ENCODE measurements at regions not wholly inside any gene's neighbourhood (a gene's known extent, or its start where the extent isn't known, plus 50 kb on each side); places are given as distances from the start of the nearest gene placed in this dataset.

DNA sequence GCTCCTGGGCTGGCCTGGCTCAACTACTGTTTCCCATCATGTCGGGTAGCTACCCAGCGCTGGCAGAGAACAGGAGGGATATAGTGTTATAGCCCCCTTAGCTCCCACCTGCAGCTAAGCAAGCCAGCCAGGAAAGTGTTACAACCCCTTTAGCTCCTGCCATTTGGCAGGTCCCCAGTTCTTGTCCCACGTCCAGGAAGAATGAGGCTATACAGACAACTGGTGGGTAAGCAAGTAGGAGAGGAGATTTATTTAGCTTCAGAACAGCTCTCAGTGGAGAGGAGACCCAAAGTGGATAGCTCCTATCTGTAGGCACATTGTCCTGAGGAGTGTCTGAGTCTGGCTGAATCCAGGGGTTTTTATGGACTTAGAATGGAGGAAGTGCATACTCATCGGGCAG, 741.1 kb upstream of the B3GALT2 start (continued):
- TF ChIP-seq ZBTB40 (IDR thresholded peaks at IDR 0.05; ENCODE audit: borderline replicate concordance) = no peak
- TF ChIP-seq, protein P1, sequence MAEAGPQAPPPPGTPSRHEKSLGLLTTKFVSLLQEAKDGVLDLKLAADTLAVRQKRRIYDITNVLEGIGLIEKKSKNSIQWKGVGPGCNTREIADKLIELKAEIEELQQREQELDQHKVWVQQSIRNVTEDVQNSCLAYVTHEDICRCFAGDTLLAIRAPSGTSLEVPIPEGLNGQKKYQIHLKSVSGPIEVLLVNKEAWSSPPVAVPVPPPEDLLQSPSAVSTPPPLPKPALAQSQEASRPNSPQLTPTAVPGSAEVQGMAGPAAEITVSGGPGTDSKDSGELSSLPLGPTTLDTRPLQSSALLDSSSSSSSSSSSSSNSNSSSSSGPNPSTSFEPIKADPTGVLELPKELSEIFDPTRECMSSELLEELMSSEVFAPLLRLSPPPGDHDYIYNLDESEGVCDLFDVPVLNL (IDR thresholded peaks at IDR 0.05; ENCODE audit: low read depth, low read length) = no peak
- TF ChIP-seq RELB (IDR thresholded peaks at IDR 0.05; ENCODE audit: low read depth) = no peak
- TF ChIP-seq CREM (IDR thresholded peaks at IDR 0.05; ENCODE audit: low read depth) = no peak
- TF ChIP-seq HDAC6 (IDR thresholded peaks at IDR 0.05; ENCODE audit: unreplicated experiment) = no peak
- TF ChIP-seq POLR2AphosphoS5 (IDR thresholded peaks at IDR 0.05; ENCODE audit: low read length) = no peak
- no peak for TF ChIP-seq SREBF2 (IDR thresholded peaks at IDR 0.05; ENCODE audit: low read length)
- TF ChIP-seq BCL3 (IDR thresholded peaks at IDR 0.05; ENCODE audit: borderline replicate concordance, insufficient read depth, low read depth, low read length, poor library complexity, severe bottlenecking) = no peak
- TF ChIP-seq, protein P2, sequence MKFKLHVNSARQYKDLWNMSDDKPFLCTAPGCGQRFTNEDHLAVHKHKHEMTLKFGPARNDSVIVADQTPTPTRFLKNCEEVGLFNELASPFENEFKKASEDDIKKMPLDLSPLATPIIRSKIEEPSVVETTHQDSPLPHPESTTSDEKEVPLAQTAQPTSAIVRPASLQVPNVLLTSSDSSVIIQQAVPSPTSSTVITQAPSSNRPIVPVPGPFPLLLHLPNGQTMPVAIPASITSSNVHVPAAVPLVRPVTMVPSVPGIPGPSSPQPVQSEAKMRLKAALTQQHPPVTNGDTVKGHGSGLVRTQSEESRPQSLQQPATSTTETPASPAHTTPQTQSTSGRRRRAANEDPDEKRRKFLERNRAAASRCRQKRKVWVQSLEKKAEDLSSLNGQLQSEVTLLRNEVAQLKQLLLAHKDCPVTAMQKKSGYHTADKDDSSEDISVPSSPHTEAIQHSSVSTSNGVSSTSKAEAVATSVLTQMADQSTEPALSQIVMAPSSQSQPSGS (IDR thresholded peaks at IDR 0.05; ENCODE audit: low read length) = no peak
